ENCODE measurements at regions not wholly inside any gene's neighbourhood (a gene's known extent, or its start where the extent isn't known, plus 50 kb on each side); places are given as distances from the start of the nearest gene placed in this dataset.

DNA sequence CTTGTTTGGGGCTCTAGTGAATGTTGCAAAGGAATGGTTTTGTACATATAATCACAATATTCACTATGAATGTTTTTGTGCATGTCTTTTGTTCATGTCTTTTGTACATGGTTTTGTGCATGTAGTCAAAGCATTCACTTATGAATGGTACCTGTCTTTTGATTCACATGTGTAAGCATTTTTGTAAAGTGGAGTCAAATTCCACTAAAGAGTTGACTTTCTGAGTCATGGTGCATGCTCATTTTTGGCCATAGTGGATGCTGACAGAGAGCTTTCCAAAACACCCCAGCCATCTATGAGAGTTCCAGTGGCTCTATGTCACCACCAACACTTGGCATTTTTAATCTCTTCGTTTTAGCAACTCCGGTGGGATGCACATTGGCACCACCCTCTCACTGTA is 1185.9 kb upstream of the TMEM132C start:
- no peak overlapping the region for H3K4me3 ChIP-seq
- H3K9me2 ChIP-seq (ENCODE audit: insufficient read depth) = no peaks in the 10 kb centered on the region
- no peak for TF ChIP-seq EZH2phosphoT487 (IDR thresholded peaks at IDR 0.05; ENCODE audit: unreplicated experiment)
- H2AFZ ChIP-seq = no peak overlapping the region
- no peak overlapping the region for H3K27ac ChIP-seq (ENCODE audit: low read depth)
- no peak overlapping the region for H3K4me2 ChIP-seq
- Mint-ChIP-seq H3K36me3 (ENCODE audit: low read depth) (peaks cover 18% of the 10 kb centered on the region), H3K27ac (no peak overlapping the region), H3K4me1 (no peaks in the 10 kb centered on the region), H3K9me3 (peaks cover 97% of the 10 kb centered on the region), H3K27me3 (ENCODE audit: insufficient read depth, low read depth, poor library complexity) (no peaks in the 10 kb centered on the region), H3K4me3 (no peak overlapping the region)
- DNase-seq (ENCODE audit: low spot score) (no peak), ATAC-seq (no peak)
- no peaks in the 10 kb centered on the region for H4K20me1 ChIP-seq (replicated peaks; ENCODE audit: insufficient read depth)
- no peaks in the 10 kb centered on the region for H3K27me3 ChIP-seq (ENCODE audit: insufficient read depth)
- no peaks in the 10 kb centered on the region for H3K79me2 ChIP-seq (replicated peaks; ENCODE audit: insufficient read depth)
- H3F3A ChIP-seq (replicated peaks; ENCODE audit: low read depth) = no peaks in the 10 kb centered on the region
- H3K36me3 ChIP-seq (ENCODE audit: insufficient read depth) = no peaks in the 10 kb centered on the region
- no peaks in the 10 kb centered on the region for H3K4me1 ChIP-seq (ENCODE audit: insufficient read depth)

DNA sequence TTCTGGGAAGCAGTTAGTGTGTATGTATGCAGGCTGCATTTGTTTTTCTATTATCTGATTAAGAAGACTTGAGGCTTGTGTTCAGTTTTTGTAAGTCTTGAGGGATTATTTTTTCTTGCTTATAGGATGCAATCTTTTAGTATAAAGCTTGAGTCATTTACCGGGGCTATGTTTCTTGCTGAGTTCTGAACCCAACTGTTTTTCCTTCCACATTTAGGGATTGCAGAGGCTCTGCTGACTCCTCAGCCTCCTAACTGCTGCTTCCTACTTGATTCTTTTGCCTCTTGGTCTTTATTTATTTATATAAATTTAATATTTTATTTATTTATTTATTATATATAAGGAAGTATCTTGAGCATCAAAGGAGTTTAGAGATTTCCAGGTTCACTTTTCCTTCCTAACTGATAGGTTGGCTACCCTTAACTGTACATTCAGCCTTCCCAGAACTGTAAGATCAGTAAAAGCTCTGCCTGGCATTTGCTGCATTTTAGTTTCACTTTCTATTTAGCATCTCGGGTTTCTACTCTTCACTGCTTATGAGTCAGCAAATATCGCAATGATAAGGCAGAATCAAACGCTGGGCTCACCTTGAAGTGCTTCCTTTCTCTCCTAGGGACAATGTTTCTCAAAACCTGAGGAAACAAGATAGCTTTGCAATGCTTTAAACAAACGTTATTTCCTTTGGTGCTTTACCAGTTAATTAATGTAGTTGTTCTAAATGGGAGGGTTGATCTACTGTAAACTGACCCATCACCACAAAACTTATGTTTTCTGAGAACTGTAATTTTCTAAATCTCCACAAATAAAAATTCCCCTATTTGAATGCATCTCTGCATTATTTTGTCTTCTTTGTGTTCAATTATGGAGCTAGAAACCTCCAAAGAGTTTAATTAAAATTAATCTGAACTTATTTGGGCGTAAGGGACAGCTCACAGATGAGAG is 1183.7 kb upstream of the TMEM132C start:
- no peaks in the 10 kb centered on the region for H3F3A ChIP-seq (replicated peaks; ENCODE audit: low read depth)
- Mint-ChIP-seq H3K4me3 (no peak overlapping the region), H3K27me3 (ENCODE audit: insufficient read depth, low read depth, poor library complexity) (no peaks in the 10 kb centered on the region), H3K27ac (no peak overlapping the region), H3K9me3 (peaks cover 97% of the 10 kb centered on the region), H3K36me3 (ENCODE audit: low read depth) (peaks cover 25% of the 10 kb centered on the region), H3K4me1 (no peaks in the 10 kb centered on the region)
- no peaks in the 10 kb centered on the region for H4K20me1 ChIP-seq (replicated peaks; ENCODE audit: insufficient read depth)
- H3K27me3 ChIP-seq (ENCODE audit: insufficient read depth) = no peaks in the 10 kb centered on the region
- no peak overlapping the region for H3K27ac ChIP-seq (ENCODE audit: low read depth)
- no peaks in the 10 kb centered on the region for H3K36me3 ChIP-seq (ENCODE audit: insufficient read depth)
- H3K4me1 ChIP-seq (ENCODE audit: insufficient read depth) = no peaks in the 10 kb centered on the region
- H3K79me2 ChIP-seq (replicated peaks; ENCODE audit: insufficient read depth) = no peaks in the 10 kb centered on the region
- DNase-seq (ENCODE audit: low spot score) = peak; percentile 61
- no peak overlapping the region for H3K4me3 ChIP-seq
- no peak overlapping the region for H2AFZ ChIP-seq
- no peak overlapping the region for H3K4me2 ChIP-seq
- ATAC-seq = no peak
- no peaks in the 10 kb centered on the region for H3K9me2 ChIP-seq (ENCODE audit: insufficient read depth)
- TF ChIP-seq, protein P1, sequence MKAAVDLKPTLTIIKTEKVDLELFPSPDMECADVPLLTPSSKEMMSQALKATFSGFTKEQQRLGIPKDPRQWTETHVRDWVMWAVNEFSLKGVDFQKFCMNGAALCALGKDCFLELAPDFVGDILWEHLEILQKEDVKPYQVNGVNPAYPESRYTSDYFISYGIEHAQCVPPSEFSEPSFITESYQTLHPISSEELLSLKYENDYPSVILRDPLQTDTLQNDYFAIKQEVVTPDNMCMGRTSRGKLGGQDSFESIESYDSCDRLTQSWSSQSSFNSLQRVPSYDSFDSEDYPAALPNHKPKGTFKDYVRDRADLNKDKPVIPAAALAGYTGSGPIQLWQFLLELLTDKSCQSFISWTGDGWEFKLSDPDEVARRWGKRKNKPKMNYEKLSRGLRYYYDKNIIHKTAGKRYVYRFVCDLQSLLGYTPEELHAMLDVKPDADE (IDR thresholded peaks at IDR 0.05) = no peak
- no peak for TF ChIP-seq NANOG (IDR thresholded peaks at IDR 0.05; ENCODE audit: borderline replicate concordance)
- no peak for TF ChIP-seq ZNF114 (CRISPR knock-in tag; IDR thresholded peaks at IDR 0.05)
- TF ChIP-seq, protein P2, sequence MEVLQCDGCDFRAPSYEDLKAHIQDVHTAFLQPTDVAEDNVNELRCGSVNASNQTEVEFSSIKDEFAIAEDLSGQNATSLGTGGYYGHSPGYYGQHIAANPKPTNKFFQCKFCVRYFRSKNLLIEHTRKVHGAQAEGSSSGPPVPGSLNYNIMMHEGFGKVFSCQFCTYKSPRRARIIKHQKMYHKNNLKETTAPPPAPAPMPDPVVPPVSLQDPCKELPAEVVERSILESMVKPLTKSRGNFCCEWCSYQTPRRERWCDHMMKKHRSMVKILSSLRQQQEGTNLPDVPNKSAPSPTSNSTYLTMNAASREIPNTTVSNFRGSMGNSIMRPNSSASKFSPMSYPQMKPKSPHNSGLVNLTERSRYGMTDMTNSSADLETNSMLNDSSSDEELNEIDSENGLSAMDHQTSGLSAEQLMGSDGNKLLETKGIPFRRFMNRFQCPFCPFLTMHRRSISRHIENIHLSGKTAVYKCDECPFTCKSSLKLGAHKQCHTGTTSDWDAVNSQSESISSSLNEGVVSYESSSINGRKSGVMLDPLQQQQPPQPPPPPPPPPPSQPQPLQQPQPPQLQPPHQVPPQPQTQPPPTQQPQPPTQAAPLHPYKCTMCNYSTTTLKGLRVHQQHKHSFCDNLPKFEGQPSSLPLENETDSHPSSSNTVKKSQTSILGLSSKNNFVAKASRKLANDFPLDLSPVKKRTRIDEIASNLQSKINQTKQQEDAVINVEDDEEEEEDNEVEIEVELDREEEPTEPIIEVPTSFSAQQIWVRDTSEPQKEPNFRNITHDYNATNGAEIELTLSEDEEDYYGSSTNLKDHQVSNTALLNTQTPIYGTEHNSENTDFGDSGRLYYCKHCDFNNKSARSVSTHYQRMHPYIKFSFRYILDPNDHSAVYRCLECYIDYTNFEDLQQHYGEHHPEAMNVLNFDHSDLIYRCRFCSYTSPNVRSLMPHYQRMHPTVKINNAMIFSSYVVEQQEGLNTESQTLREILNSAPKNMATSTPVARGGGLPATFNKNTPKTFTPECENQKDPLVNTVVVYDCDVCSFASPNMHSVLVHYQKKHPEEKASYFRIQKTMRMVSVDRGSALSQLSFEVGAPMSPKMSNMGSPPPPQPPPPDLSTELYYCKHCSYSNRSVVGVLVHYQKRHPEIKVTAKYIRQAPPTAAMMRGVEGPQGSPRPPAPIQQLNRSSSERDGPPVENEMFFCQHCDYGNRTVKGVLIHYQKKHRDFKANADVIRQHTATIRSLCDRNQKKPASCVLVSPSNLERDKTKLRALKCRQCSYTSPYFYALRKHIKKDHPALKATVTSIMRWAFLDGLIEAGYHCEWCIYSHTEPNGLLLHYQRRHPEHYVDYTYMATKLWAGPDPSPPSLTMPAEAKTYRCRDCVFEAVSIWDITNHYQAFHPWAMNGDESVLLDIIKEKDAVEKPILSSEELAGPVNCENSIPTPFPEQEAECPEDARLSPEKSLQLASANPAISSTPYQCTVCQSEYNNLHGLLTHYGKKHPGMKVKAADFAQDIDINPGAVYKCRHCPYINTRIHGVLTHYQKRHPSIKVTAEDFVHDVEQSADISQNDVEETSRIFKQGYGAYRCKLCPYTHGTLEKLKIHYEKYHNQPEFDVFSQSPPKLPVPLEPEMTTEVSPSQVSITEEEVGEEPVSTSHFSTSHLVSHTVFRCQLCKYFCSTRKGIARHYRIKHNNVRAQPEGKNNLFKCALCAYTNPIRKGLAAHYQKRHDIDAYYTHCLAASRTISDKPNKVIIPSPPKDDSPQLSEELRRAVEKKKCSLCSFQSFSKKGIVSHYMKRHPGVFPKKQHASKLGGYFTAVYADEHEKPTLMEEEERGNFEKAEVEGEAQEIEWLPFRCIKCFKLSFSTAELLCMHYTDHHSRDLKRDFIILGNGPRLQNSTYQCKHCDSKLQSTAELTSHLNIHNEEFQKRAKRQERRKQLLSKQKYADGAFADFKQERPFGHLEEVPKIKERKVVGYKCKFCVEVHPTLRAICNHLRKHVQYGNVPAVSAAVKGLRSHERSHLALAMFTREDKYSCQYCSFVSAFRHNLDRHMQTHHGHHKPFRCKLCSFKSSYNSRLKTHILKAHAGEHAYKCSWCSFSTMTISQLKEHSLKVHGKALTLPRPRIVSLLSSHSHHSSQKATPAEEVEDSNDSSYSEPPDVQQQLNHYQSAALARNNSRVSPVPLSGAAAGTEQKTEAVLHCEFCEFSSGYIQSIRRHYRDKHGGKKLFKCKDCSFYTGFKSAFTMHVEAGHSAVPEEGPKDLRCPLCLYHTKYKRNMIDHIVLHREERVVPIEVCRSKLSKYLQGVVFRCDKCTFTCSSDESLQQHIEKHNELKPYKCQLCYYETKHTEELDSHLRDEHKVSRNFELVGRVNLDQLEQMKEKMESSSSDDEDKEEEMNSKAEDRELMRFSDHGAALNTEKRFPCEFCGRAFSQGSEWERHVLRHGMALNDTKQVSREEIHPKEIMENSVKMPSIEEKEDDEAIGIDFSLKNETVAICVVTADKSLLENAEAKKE (CRISPR knock-in tag; IDR thresholded peaks at IDR 0.05) = no peak
- TF ChIP-seq, protein P3, sequence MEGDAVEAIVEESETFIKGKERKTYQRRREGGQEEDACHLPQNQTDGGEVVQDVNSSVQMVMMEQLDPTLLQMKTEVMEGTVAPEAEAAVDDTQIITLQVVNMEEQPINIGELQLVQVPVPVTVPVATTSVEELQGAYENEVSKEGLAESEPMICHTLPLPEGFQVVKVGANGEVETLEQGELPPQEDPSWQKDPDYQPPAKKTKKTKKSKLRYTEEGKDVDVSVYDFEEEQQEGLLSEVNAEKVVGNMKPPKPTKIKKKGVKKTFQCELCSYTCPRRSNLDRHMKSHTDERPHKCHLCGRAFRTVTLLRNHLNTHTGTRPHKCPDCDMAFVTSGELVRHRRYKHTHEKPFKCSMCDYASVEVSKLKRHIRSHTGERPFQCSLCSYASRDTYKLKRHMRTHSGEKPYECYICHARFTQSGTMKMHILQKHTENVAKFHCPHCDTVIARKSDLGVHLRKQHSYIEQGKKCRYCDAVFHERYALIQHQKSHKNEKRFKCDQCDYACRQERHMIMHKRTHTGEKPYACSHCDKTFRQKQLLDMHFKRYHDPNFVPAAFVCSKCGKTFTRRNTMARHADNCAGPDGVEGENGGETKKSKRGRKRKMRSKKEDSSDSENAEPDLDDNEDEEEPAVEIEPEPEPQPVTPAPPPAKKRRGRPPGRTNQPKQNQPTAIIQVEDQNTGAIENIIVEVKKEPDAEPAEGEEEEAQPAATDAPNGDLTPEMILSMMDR (conservative IDR thresholded peaks at IDR 0.05; ENCODE audit: low read depth in 2 of 2) = no peak
- TF ChIP-seq EZH2phosphoT487 (IDR thresholded peaks at IDR 0.05; ENCODE audit: unreplicated experiment) = no peak
- TF ChIP-seq, protein P4, sequence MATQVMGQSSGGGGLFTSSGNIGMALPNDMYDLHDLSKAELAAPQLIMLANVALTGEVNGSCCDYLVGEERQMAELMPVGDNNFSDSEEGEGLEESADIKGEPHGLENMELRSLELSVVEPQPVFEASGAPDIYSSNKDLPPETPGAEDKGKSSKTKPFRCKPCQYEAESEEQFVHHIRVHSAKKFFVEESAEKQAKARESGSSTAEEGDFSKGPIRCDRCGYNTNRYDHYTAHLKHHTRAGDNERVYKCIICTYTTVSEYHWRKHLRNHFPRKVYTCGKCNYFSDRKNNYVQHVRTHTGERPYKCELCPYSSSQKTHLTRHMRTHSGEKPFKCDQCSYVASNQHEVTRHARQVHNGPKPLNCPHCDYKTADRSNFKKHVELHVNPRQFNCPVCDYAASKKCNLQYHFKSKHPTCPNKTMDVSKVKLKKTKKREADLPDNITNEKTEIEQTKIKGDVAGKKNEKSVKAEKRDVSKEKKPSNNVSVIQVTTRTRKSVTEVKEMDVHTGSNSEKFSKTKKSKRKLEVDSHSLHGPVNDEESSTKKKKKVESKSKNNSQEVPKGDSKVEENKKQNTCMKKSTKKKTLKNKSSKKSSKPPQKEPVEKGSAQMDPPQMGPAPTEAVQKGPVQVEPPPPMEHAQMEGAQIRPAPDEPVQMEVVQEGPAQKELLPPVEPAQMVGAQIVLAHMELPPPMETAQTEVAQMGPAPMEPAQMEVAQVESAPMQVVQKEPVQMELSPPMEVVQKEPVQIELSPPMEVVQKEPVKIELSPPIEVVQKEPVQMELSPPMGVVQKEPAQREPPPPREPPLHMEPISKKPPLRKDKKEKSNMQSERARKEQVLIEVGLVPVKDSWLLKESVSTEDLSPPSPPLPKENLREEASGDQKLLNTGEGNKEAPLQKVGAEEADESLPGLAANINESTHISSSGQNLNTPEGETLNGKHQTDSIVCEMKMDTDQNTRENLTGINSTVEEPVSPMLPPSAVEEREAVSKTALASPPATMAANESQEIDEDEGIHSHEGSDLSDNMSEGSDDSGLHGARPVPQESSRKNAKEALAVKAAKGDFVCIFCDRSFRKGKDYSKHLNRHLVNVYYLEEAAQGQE (IDR thresholded peaks at IDR 0.05; ENCODE audit: unreplicated experiment) = no peak
